IMR-90 (cell line): ENCODE measurements at regions not wholly inside any gene's neighbourhood (a gene's known extent, or its start where the extent isn't known, plus 50 kb on each side); places are given as distances from the start of the nearest gene placed in this dataset.

Source experiments
- ATAC-seq: fragments of 200-7000 bp; cut with Tn5 transposase; 2 replicates; pipeline ENCODE4 v1.9.1; 2020; ENCODE audit warnings: low read depth, mild to moderate bottlenecking, moderate library complexity
- BruUV-seq: library from RNA; stranded (reverse); fragments of 400-500 nt; replicated peaks from 2 replicates; lab custom pipeline; 2021; lab: Mats Ljungman, UMichigan
- CTCF ChIA-PET: fragments of 300-600 bp; formaldehyde crosslinking; extraction: SDS; loops from one replicate; lab custom pipeline; 2021; ENCODE audit warnings: antibody characterized with exemption; lab: Yijun Ruan, JAX
- POLR2A ChIA-PET: fragments of 300-600 bp; sonication (Branson Sonifier 250); formaldehyde crosslinking; loops from one replicate; lab custom pipeline; 2022; ENCODE audit warnings: antibody characterized with exemption; ENCODE audit not compliant: unreplicated experiment; lab: Charles Lee
- DNase-seq: peaks from one replicate; pipeline ENCODE4 v3.0.0; 2013
- H2AFZ ChIP-seq: replicated peaks from 2 replicates; pipeline ENCODE3; 2013; ENCODE audit warnings: low read length, mild to moderate bottlenecking; ENCODE audit not compliant: poor library complexity
- H2AK5ac ChIP-seq: 2 replicates; pipeline ENCODE4 v1.6.1; 2013; ENCODE audit warnings: low read depth, low read length, inconsistent platforms
- H2AK9ac ChIP-seq: replicated peaks from 2 replicates; pipeline ENCODE3; 2013; ENCODE audit warnings: mild to moderate bottlenecking, low read depth, low read length, moderate library complexity; ENCODE audit not compliant: poor library complexity
- H2BK120ac ChIP-seq: 2 replicates; pipeline ENCODE4 v1.6.1; 2013; ENCODE audit warnings: low read depth, low read length, inconsistent platforms
- H2BK15ac ChIP-seq: 3 replicates; pipeline ENCODE4 v1.6.1; 2013; ENCODE audit warnings: low read depth, low read length, inconsistent platforms
- H2BK20ac ChIP-seq: 2 replicates; pipeline ENCODE4 v1.6.1; 2013; ENCODE audit warnings: low read depth, mild to moderate bottlenecking, inconsistent platforms, low read length, moderate library complexity
- H2BK5ac ChIP-seq: 2 replicates; pipeline ENCODE4 v1.6.1; 2013; ENCODE audit warnings: mild to moderate bottlenecking, low read depth, low read length, inconsistent platforms; ENCODE audit not compliant: poor library complexity, severe bottlenecking
- H3K14ac ChIP-seq: replicated peaks from 2 replicates; pipeline ENCODE4 v1.6.1; 2013; ENCODE audit warnings: low read depth, low read length, inconsistent platforms
- H3K18ac ChIP-seq: 2 replicates; pipeline ENCODE4 v1.6.1; 2013; ENCODE audit warnings: low read depth, low read length, control low read depth
- H3K23ac ChIP-seq: 2 replicates; pipeline ENCODE4 v1.6.1; 2013; ENCODE audit warnings: low read depth, low read length, inconsistent platforms
- H3K27ac ChIP-seq: 2 replicates; pipeline ENCODE4 v1.5.1; 2013; ENCODE audit warnings: mild to moderate bottlenecking, control low read depth, low read length; ENCODE audit not compliant: insufficient read depth
- H3K27me3 ChIP-seq: 2 replicates; pipeline ENCODE4 v1.6.1; 2013; ENCODE audit warnings: low read length; ENCODE audit not compliant: control insufficient read depth, insufficient read depth
- H3K36me3 ChIP-seq: 2 replicates; pipeline ENCODE4 v1.6.1; 2013; ENCODE audit warnings: low read length, mixed read lengths; ENCODE audit not compliant: control insufficient read depth, insufficient read depth
- H3K4ac ChIP-seq: 2 replicates; pipeline ENCODE4 v1.6.1; 2013; ENCODE audit warnings: low read depth, low read length, inconsistent platforms
- H3K4me1 ChIP-seq: 2 replicates; pipeline ENCODE4 v1.6.1; 2013; ENCODE audit warnings: low read length, mixed read lengths; ENCODE audit not compliant: control insufficient read depth, insufficient read depth
- H3K4me2 ChIP-seq: 2 replicates; pipeline ENCODE4 v1.6.1; 2013; ENCODE audit warnings: low read depth, mild to moderate bottlenecking, control low read depth, low read length, moderate library complexity
- H3K4me3 ChIP-seq: 2 replicates; pipeline ENCODE4 v1.5.1; 2013; ENCODE audit warnings: low read depth, mild to moderate bottlenecking, control low read depth, low read length, moderate library complexity; ENCODE audit not compliant: insufficient read depth
- H3K56ac ChIP-seq: 2 replicates; pipeline ENCODE4 v1.6.1; 2013; ENCODE audit warnings: low read length, inconsistent platforms; ENCODE audit not compliant: insufficient read depth; ENCODE audit errors: extremely low read depth
- H3K79me1 ChIP-seq, 2 experiments: 2 replicates each; pipeline ENCODE4 v1.6.1; 2013; ENCODE audit warnings: low read length in 2 of 2, inconsistent platforms in 1 of 2, low read depth in 1 of 2
- H3K9ac ChIP-seq: 2 replicates; pipeline ENCODE4 v1.6.1; 2013; ENCODE audit warnings: low read depth, low read length, control low read depth
- H3K9me1 ChIP-seq: 2 replicates; pipeline ENCODE4 v1.6.1; 2013; ENCODE audit warnings: low read length, inconsistent platforms; ENCODE audit not compliant: insufficient read depth
- H3K9me3 ChIP-seq: 2 replicates; pipeline ENCODE4 v1.6.1; 2013; ENCODE audit warnings: low read length; ENCODE audit not compliant: control insufficient read depth, insufficient read depth
- H4K20me1 ChIP-seq: 2 replicates; pipeline ENCODE4 v1.6.1; 2013; ENCODE audit warnings: low read length, inconsistent platforms; ENCODE audit not compliant: insufficient read depth
- H4K5ac ChIP-seq: 2 replicates; pipeline ENCODE4 v1.6.1; 2013; ENCODE audit warnings: mild to moderate bottlenecking, low read depth, low read length, control low read depth
- H4K8ac ChIP-seq, 2 experiments: 2 replicates each; pipeline ENCODE4 v1.6.1; 2013; ENCODE audit warnings: low read depth in 2 of 2, low read length in 2 of 2, control low read depth in 1 of 2, inconsistent platforms in 1 of 2
- H4K91ac ChIP-seq: 2 replicates; pipeline ENCODE4 v1.6.1; 2013; ENCODE audit warnings: low read depth, low read length, inconsistent platforms; ENCODE audit not compliant: insufficient read depth
- BHLHE40 ChIP-seq: fragments of 150-350 bp; IDR thresholded peaks from 2 replicates; pipeline ENCODE4 v1.6.1; 2016; ENCODE audit warnings: mild to moderate bottlenecking, low read depth, low read length
- CEBPB ChIP-seq: IDR thresholded peaks from 2 replicates; pipeline ENCODE4 v1.6.1; 2012; ENCODE audit warnings: low read depth, low read length, improper control_type of control experiment
- CHD1 ChIP-seq: IDR thresholded peaks from 2 replicates; pipeline ENCODE4 v1.6.1; 2012; ENCODE audit warnings: low read depth, low read length, improper control_type of control experiment
- CTCF ChIP-seq: conservative IDR thresholded peaks from 2 replicates; pipeline ENCODE4 v1.5.1; 2012; ENCODE audit warnings: mild to moderate bottlenecking, low read depth, low read length, improper control_type of control experiment
- ELK1 ChIP-seq: fragments of 150-350 bp; IDR thresholded peaks from 2 replicates; pipeline ENCODE4 v1.6.1; 2016; ENCODE audit warnings: low read depth, mild to moderate bottlenecking, low read length, moderate library complexity, borderline replicate concordance
- FOS ChIP-seq: fragments of 150-350 bp; IDR thresholded peaks from 2 replicates; pipeline ENCODE4 v1.6.1; 2016; ENCODE audit warnings: low read depth, low read length
- MAFK ChIP-seq: IDR thresholded peaks from 2 replicates; pipeline ENCODE4 v1.6.1; 2012; ENCODE audit warnings: low read depth, low read length, improper control_type of control experiment
- MAZ ChIP-seq: IDR thresholded peaks from 2 replicates; pipeline ENCODE4 v1.6.1; 2012; ENCODE audit warnings: low read depth, mild to moderate bottlenecking, low read length, improper control_type of control experiment, moderate library complexity, borderline replicate concordance
- MXI1 ChIP-seq: IDR thresholded peaks from 2 replicates; pipeline ENCODE4 v1.6.1; 2012; ENCODE audit warnings: low read depth, mild to moderate bottlenecking, low read length, moderate library complexity, borderline replicate concordance
- NFE2L2 ChIP-seq: fragments of 150-350 bp; IDR thresholded peaks from 2 replicates; pipeline ENCODE4 v1.6.1; 2016; ENCODE audit warnings: low read depth, mild to moderate bottlenecking, low read length
- POLR2A ChIP-seq: IDR thresholded peaks from 2 replicates; pipeline ENCODE4 v1.6.1; 2012; ENCODE audit warnings: mild to moderate bottlenecking, low read depth, low read length
- RAD21 ChIP-seq: IDR thresholded peaks from 2 replicates; pipeline ENCODE4 v1.6.1; 2012; ENCODE audit warnings: low read length, improper control_type of control experiment
- RCOR1 ChIP-seq: IDR thresholded peaks from 2 replicates; pipeline ENCODE4 v1.6.1; 2012; ENCODE audit warnings: mild to moderate bottlenecking, low read length, improper control_type of control experiment; ENCODE audit not compliant: insufficient replicate concordance
- RFX5 ChIP-seq: IDR thresholded peaks from 2 replicates; pipeline ENCODE4 v1.8.0; 2012; ENCODE audit warnings: low read depth, mild to moderate bottlenecking, low read length, moderate library complexity
- SMC3 ChIP-seq: fragments of 150-350 bp; IDR thresholded peaks from 2 replicates; pipeline ENCODE4 v1.6.1; 2016; ENCODE audit warnings: low read depth, mild to moderate bottlenecking, antibody characterized with exemption, low read length, moderate library complexity
- USF2 ChIP-seq: fragments of 150-350 bp; IDR thresholded peaks from 2 replicates; pipeline ENCODE4 v1.6.1; 2017; ENCODE audit warnings: mild to moderate bottlenecking, antibody characterized with exemption, low read length, low read depth
- dilution Hi-C: fragments of 300-500 bp; cut with HindIII; formaldehyde crosslinking; loops from one replicate; pipeline ENCODE4 v1.14.3; 2018; ENCODE audit warnings: low sequenced_read_pairs; ENCODE audit not compliant: unreplicated experiment
- in situ Hi-C: fragments of 300-500 bp; cut with MboI; formaldehyde crosslinking; loops from 3 replicates; pipeline ENCODE4 v1.14.3; 2019; ENCODE audit warnings: low sequenced_read_pairs, inconsistent platforms, mixed read lengths
- intact Hi-C: fragments of 100-400 bp; cut with micrococcal nuclease; formaldehyde crosslinking; loops from 2 replicates; pipeline ENCODE4 v1.10.0; 2022

GRCh38 chr9:77125665-77126064 is 51.7 kb upstream of the VPS13A start:
- Histone ChIP-seq H3K23ac (no peak overlapping the region), H2AK5ac (no peak overlapping the region), H2AFZ (no peak overlapping the region), H3K4me3 (no peak overlapping the region), H4K20me1 (no peaks in the 10 kb centered on the region), H3K18ac (no peak overlapping the region), H4K8ac (no peak overlapping the region), H3K4me2 (no peak overlapping the region), H4K5ac (no peak overlapping the region), H3K36me3 (no peaks in the 10 kb centered on the region), H3K79me1 (no peaks in the 10 kb centered on the region), H2BK15ac (no peak overlapping the region), H4K91ac (no peak overlapping the region), H3K27ac (no peak overlapping the region), H3K56ac (no peak overlapping the region), H3K14ac (no peak overlapping the region), H3K9me1 (no peaks in the 10 kb centered on the region), H2AK9ac (no peak overlapping the region), H3K4ac (no peak overlapping the region), H3K4me1 (no peaks in the 10 kb centered on the region), H2BK120ac (no peak overlapping the region), H3K27me3 (peaks cover under 1% of the 10 kb centered on the region; the same call in 1 of the 2 replicates), H3K9me3 (0 out of 2 replicates have a peak, but pooled peaks cover 2% of the 10 kb centered on the region), H2BK5ac (no peak overlapping the region), H3K9ac (no peak overlapping the region), H2BK20ac (no peak overlapping the region)
- intact Hi-C loops (no loop called here), in situ Hi-C loops (no loop called here), dilution Hi-C loops (no loop called here)
- ATAC-seq, result no peak
- CTCF ChIA-PET, result interaction anchor here (0.8 kb wide), 3 partner anchors 12 to 370 kb away, joined by 3 to 5 read pairs (median 3); no protein-coding TSS in a partner anchor
- TF ChIP-seq ELK1 (no peak), CEBPB (no peak), RFX5 (no peak), MAFK (no peak), RAD21 (no peak), FOS (no peak), CHD1 (no peak), MAZ (no peak), POLR2A (no peak), CTCF (no peak), NFE2L2 (no peak), SMC3 (no peak), USF2 (no peak), BHLHE40 (no peak), MXI1 (no peak), RCOR1 (no peak)
- POLR2A ChIA-PET, result no interaction called here
- no TSS peak for BruUV-seq
- DNase-seq, result no peak
